ENCODE measurements at regions not wholly inside any gene's neighbourhood (a gene's known extent, or its start where the extent isn't known, plus 50 kb on each side); places are given as distances from the start of the nearest gene placed in this dataset.
A peak's percentile ranks its signal among the peaks of the same experiment; 100 is the strongest.

DNA sequence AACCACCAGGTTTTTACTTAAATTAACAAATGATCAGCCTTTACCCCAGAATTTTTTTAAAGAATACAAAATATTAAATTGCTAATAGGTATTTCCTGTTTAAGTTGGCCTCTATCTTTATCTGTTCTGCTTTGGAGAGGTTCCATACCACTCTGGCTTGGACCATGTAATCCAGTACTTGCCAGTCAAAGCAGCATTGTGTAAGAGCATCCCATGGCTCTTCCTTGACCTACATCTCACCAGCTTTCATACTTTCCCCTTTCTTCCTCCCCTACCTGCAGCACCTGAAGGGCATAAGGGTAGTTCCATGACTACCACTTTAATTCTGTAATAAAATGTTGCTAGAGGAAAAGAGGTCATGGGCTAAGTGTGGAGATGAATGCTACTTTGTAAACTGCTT is 140.8 kb upstream of the MTAP start:
- no peak for DNase-seq (ENCODE audit: low read depth in 1 of 2, low spot score in 1 of 2)

DNA sequence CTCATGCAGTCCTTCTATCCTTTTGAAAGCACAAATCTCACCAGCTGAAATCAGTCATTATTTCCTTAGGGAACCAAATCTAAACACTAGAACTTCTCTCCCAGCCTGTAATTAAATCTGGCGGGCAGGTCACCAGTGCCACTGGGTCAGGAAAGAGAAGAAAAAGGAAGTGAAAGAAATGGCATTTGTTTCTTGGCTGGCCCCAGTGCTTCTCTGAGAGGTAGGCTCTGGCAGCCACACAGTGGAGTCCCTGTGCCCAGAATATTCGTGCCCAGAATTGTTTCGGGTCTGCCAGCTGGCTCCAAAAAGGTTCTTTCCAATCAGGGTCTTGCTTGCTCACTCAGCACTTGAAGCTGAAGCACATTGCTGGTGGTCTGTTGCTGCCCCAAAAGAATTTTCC is 133.9 kb upstream of the MTAP start:
- no peak for DNase-seq (ENCODE audit: low read depth in 1 of 2, low spot score in 1 of 2)

DNA sequence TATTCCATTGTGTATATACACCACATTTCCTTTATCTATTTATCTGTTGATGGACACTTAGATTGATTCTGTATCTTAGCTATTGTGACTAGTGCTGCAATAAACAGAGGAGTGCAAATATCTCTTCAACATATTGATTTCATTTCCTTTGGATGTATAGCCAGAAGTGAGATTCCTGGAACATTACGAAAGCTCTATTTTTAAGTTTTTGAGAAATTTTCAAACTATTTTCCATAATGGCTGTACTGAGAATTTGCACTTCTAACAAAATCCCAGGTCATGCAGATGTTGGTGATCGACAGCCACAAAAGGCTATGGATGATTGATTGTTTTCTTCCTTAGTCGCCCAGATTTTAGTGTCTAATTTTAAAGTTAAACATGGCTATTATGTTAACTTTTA is 132.7 kb upstream of the MTAP start:
- no peak for DNase-seq (ENCODE audit: low read depth in 1 of 2, low spot score in 1 of 2)

DNA sequence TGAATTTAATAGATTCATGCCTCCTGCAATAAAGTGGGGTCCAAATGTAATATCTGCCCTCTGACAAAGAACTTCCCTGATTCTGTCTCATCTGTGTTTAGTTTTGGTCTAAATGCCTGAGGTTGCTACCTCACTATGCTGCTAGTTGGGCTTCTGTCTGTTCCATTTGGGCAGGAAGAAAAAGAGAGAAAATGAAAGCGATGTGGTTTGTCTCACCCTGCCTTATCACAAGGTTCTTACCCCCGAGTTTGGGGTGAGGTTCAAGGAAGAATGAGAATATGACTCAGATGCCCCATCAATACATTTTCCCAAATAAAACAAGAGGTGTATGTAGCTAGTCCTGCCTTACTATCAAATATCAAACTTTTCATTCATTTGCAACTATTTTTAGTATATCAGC is 132.1 kb upstream of the MTAP start:
- no peak for DNase-seq (ENCODE audit: low read depth in 1 of 2, low spot score in 1 of 2)

DNA sequence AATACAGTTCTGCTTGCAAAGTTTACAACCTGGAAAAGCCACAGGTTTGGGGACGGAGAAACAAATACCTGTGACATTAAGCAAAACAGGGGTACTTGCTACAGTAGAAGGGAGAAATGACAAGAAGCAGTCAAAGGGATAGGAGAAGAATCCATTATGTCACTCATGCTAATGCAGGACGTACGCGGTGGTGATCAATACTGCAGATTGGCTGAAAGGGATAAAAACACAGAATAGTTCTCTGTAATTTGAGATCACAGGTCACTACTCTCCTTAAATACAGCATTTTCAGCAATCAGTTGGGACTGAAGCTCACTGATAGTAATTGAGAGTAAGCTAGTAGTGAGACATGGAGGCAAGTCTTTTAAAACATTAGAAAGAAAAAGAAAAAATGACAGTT is 130.3 kb upstream of the MTAP start:
- DNase-seq (ENCODE audit: low read depth in 1 of 2, low spot score in 1 of 2): no peak

DNA sequence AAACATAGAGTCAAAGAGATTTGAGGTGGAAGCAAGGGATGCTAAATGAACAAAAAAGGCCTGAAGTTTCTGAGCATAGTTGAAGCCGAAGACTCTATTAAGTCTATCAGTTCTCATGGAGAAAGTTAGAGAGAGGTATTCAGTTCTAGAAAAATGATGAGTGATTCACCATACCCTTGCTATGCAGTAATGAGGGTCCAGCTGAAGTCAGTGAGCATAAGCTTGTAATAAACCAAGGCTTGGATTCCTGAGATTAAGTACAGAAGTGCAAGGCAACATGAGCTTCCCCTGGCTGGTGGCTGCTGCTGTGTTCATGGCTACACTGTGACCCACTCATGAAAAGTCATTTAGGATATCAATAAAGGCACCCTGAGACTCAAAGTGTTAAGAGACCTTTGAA is 129.7 kb upstream of the MTAP start:
- no peak for DNase-seq (ENCODE audit: low read depth in 1 of 2, low spot score in 1 of 2)

DNA sequence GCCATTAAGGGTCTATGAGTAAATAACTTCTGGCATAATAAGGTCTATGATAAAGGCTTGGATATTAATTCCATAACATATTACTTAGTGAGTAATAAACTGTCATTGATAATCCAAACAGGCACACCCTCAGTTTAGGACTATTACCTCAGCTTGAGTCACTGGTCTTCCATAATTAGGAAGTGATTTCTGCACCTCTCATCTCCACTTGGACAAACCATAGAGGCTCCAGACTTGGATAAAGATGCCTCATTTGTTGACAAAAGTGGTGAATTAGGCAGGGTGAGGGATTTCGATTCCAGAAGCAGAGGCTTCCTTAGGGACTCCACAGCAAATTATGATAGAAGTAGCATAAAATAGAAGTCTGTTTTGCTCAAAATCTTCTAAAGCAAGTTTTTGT is 127.5 kb upstream of the MTAP start:
- DNase-seq (ENCODE audit: low read depth in 1 of 2, low spot score in 1 of 2): no peak

DNA sequence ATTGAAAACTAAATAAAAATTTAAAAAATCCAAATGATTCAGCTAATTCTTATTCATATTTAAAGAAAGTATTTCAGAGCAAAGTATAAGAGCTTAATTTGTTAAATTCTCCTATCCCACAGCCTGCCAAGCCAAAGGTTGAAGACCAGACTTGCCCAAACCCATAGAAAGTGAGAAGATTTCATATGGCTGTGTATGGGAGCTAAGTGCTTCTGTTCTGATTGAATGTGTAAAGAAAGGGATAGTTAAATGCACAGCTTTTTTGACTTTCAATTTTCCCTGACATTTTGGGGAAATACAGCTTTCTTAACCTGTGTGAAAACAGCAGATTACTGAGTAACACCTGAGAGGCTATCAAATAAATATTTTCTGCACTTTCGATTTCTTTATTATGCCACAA is 125.0 kb upstream of the MTAP start:
- no peak for DNase-seq (ENCODE audit: low read depth in 1 of 2, low spot score in 1 of 2)

DNA sequence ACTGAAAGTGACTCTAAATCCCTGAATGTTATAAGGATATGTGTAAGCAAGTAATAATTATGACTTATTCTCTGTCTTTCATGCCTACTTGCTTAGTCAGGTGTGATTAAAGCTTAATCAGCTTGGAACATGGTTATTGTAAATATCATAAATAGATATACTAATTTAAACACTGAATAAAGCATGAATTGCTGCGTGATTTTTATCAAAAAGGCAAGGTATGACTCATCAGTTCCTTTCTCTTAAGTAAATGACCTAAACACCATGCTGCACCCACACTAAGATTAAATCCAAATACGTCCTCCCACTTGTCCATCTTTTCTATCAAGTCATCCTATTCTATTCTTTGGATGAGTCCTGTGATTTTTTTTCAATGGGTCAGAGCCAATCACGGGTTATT is 124.6 kb upstream of the MTAP start:
- no peak for DNase-seq (ENCODE audit: low read depth in 1 of 2, low spot score in 1 of 2)

DNA sequence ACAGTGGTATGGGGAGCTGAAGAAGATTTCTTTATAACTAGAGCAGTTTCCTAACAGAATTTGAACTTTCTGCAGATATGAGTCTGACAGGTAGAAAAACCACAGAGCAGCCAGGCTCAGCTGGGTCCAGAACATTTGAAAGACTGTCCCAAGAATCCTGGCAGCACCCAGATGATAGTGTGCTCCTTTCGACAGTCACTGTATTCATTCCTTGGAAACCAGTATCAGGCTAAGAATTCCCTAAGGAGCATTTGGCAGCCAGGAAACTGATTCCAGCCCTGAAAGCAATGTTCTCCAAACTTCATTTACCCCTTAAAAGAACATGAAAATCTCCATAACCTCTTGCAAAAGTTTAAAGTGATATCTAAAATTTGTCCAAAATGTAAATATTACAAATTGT is 123.0 kb upstream of the MTAP start:
- DNase-seq (ENCODE audit: low read depth in 1 of 2, low spot score in 1 of 2): no peak

DNA sequence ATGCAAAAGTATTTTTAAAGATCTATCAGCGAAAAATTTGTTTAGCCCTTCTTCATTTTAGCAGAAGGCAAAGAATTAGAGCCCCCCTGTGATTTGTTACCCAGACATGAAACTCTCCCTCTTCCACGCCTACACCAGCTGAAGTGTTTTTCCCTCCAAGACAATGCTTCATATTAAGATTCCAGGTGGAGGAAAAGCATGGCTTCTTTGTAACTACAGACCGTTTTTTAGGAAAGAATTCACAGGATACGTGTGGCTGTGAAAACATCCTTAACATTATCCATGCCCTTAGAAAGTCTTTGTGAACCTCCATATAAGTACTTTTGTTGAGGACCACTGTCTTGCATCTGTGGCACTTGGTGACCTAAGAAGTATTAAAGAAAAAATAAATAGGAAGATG is 121.8 kb upstream of the MTAP start:
- DNase-seq (ENCODE audit: low read depth in 1 of 2, low spot score in 1 of 2): no peak

DNA sequence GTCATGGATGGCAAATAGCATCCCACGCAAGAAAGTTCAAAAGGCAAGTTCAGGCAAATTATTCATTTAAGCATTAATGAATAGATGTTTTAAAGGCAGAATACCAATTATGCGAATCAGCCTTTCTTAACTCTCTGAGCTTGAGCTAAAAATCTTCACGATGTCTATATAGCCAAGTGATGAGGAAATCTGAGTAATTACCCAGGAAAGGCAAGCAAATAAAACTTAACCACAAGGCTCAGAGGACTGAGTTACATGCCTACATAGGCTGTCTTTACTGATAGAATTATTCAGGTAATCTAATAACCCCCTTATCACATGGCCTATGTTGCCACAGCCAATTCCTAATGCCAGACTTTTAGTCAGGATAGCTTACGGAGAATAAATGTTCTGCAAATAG is 120.8 kb upstream of the MTAP start:
- no peak for DNase-seq (ENCODE audit: low read depth in 1 of 2, low spot score in 1 of 2)

DNA sequence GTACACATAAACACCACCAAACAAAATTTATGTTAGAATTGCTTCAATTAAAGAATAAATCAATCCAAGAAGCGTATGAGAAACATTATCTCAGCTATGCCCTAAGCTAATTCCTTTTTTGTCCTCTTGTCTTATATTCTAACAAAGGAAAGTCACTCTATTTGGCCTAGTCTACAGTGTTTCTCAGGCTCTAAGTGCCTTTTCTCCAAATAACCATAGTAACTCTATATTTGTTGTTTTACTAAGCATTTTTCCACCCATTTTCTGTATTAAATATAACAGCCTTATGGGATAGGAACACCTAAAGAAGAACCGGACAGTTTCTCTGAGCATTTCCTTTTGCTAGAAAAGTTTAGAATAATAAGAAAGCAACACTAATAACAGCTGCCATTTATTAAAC is 120.1 kb upstream of the MTAP start:
- no peak for DNase-seq (ENCODE audit: low read depth in 1 of 2, low spot score in 1 of 2)

DNA sequence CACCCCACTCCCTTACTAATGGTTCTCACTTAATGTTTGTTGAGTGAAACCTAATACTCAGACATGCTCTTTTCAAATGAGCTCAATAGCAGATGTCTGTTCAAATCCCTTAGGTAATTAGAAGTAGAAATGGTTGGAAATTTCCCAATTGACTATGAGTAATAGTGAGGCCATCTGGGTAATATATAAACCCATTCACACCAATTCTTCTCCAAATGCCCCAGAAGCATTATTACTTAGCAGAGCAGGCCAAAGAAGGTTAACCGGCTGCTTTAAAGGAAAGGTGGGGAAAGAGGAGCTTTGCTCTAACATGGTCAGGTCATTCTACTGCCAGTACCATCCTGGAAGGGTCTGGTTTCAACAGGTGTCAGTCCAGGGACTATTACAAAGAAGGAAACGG is 119.5 kb upstream of the MTAP start:
- DNase-seq (ENCODE audit: low read depth in 1 of 2, low spot score in 1 of 2): no peak

DNA sequence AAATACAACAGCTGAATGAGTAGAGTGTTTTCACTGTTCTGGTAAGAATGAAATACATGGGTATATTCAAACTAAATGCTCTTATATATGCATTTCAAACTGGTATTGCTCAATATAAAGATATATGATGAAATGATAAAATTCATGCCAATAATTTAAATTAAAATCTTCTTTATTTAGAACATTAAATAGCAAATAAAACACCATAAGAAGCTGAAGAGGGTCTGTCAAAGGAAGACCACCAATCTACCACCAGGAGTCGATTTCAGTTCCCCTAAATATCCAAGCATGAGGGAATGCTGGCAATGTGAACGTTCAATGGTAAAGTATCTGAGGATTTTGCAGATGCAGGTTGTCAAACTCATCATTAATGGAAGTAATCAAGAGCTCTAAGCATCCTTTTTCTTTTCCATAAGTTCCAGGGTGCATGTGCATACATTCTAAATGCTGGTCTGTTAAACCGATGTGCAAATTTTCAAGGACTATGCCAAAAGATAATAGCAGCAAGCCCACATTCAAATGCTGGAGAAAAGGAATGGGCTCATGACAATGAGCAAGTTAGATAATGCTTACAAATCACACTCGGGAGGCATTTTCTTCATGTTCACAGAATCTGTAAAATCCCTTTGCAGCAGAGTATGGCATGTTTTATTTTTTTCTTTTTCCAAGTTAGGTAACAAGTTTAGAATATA is 118.8 kb upstream of the MTAP start:
- no peak for DNase-seq (ENCODE audit: low read depth in 1 of 2, low spot score in 1 of 2)

DNA sequence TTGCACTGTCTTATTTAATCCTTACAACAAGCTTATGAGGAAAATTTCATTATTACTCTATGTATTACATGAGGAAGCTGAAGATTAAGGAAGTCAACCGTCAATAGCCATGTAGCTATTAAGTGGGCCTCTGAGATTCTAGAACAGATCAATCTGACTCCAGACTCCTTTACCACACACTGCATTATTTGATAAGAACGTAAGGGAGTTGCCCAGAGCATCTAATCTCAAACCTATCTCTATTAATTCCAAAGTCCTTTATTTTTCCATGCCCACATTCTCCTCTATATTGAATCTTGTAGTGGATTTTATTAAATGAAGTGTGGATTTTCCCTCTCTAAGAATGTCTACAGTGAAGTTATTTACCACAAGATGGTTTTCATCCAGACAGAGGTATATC is 118.2 kb upstream of the MTAP start:
- DNase-seq (ENCODE audit: low read depth in 1 of 2, low spot score in 1 of 2): no peak

DNA sequence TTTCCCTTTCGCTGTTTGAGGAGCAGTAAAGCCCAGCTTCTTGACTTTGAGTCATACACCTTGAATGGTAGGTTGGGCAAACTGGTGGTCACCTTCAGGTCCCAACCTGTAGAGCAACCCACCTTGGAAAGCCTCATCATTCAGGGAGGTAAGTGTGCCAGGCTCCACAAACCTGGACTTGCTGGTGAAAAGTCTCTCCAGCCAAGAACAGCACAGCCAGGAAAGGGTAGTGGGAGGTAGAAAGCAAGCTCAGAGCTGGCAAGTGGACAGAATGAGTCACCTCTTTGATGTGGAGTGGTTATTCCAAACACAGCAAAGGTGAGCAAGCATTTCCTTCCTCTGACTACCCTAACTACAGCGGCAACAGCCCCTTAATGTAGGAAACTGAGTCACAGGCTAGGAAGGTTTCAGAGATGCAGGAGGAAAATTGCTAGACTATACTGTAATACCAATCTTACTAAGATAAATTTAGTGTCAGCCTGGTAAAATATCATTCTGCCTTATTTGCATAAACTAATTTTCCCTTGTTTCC is 117.5 kb upstream of the MTAP start:
- peak in 1 of 2 donors; percentile 11 for DNase-seq (ENCODE audit: low read depth in 1 of 2, low spot score in 1 of 2)

DNA sequence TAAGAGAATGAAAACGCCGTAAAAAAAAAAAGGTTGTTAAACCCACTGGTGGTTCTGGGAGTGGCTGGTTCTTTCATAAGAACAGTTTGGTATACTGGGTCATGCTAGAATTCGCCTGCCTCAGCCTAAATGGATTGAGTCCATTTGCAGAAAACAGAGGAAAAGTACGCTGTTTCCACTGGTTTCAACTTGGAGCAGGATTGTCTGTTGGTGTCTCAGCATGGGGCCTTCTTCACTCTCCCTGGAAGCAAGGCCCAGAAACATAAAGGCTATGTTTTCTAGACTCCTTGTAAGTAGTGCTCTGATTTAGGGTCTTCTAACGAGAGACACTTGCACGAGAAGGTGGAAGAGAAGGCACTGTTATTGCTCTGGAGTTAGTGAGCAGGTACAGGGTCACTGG is 116.9 kb upstream of the MTAP start:
- no peak for DNase-seq (ENCODE audit: low read depth in 1 of 2, low spot score in 1 of 2)

DNA sequence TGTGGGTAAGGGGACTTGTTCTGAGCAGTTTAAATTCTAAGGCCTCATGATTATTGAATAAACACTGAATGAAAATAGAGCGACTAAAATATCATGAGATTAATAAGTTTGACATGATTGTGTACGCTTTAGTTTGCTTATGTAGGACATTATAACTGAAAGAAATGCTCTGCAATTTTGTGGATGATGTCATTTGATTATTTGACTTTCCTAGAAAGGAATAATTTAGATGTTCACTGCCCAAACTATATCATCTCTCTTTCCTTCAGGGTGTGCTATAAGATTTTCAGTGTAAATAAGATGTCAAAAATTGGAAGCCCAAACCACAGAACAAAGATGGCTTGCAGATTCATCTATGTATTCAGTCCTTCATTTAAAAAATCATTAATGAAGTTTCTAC is 115.7 kb upstream of the MTAP start:
- DNase-seq (ENCODE audit: low read depth in 1 of 2, low spot score in 1 of 2): no peak

DNA sequence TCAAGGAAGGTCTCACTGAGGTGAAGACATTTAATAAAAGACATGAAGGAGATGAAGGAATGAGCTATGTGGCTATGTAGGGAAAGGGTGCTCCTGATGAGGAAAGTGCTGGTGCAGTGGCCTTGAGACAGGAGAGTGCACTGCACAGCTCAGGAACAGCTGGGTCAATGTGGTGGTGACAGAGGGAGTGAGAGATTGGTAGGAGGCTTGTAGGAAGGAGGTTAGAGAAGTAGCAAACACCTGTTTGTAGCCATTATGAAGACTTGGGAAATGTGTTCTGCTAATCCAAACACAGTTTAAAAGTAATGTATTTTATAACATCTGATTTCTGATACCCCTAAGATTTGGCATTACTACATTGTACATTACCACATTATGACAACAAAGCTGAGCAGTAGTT is 115.1 kb upstream of the MTAP start:
- DNase-seq (ENCODE audit: low read depth in 1 of 2, low spot score in 1 of 2): no peak

DNA sequence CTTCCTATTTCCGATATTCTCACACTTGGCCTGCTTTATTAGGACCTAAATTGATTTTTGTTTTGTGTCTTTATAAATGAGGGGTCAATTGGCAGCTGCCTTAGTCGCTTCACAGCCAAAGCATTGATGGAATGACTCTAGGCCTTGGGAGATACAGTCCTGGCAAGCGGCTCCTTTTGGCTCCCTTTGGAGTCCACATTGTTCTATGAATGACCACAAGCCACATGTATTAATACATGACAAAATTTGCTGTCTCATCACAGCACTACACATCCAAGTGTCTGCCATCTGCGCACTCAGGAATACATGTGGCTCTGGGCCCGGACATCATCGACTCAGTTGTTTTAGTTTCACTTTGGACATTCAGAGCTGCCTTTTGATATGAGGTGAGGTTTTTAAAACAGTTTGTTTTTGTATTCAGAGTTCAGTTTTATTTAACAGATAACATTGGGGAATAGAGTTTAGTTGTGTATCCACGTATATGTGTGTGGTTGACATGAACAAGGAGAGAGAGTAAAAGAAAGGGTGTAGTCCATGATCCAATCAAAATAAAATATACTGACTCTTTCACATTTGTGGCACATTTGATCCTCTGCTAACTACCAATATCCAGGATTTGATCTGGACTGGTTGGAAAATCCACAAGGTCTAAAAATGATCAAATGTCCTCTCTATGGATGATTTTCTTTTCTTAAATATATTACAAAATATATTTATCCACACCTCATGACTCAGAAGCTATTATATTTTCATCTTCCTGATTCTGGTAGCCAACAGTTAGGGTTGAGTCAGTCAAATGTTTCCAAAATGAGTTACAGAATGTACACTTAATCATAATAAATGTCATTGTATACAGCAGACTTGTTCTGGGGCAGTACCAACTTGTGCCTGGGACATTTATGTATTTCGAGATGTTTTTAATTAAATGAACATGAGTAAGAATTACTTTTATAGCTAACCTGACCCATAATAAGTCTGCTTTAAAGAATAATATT is 114.0 kb upstream of the MTAP start:
- no peak for DNase-seq (ENCODE audit: low read depth in 1 of 2, low spot score in 1 of 2)

DNA sequence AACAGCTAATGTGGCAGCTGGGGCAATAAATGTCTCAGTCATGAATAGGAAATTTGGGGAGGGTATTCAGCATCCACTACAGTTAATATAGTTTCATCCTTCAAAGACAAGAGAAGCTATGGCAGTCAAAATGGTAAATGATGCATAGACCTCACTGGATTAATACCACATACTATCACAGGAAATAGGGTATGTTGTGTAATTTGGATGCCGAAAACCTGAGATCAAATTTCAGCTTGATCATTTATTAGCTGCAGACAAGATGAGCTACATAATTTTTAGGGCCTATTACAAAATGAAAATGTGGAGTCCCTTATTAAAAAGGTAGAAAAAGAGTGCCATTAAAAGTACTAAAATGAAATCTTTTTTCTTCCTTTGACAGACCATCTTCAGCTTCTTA is 112.6 kb upstream of the MTAP start:
- no peak for DNase-seq (ENCODE audit: low read depth in 1 of 2, low spot score in 1 of 2)

Data from activated T-helper 1 cell treated with anti-CD3 and anti-CD28 coated beads, Interleukin-2, amount 50 U/mL, for 16 hours (primary cell).